ENCODE measurements at regions not wholly inside any gene's neighbourhood (a gene's known extent, or its start where the extent isn't known, plus 50 kb on each side); places are given as distances from the start of the nearest gene placed in this dataset.

- TF ChIP-seq RAD21 (IDR thresholded peaks at IDR 0.05; ENCODE audit: insufficient read depth, low read depth, low read length) (no peak), CTCF (IDR thresholded peaks at IDR 0.05 in 2 of 3, conservative IDR thresholded peaks at IDR 0.05 in 1 of 3; ENCODE audit: control insufficient read depth in 2 of 3, extremely low read depth in 1 of 3, insufficient read depth in 1 of 3, low read depth in 3 of 3, low read length in 3 of 3) (no peak), HDAC2 (IDR thresholded peaks at IDR 0.05) (no peak)
Observed at GRCh38 chr3:69531576-69532546, 146.0 kb upstream of the FRMD4B start.
